Urinary bladder (tissue), 3 donors: ENCODE measurements at regions not wholly inside any gene's neighbourhood (a gene's known extent, or its start where the extent isn't known, plus 50 kb on each side); places are given as distances from the start of the nearest gene placed in this dataset.

Source experiments
- DNase-seq: peaks from one replicate; pipeline ENCODE4 v3.0.0-alpha.2; 2015; ENCODE audit errors: extremely low spot score
- H3K27ac ChIP-seq: one replicate; pipeline ENCODE4 v1.5.1; 2013; ENCODE audit warnings: low read depth, mild to moderate bottlenecking, moderate library complexity
- H3K36me3 ChIP-seq: one replicate; pipeline ENCODE4 v1.6.1; 2013; ENCODE audit warnings: mild to moderate bottlenecking, moderate library complexity; ENCODE audit not compliant: insufficient read depth
- H3K4me1 ChIP-seq: one replicate; pipeline ENCODE4 v1.6.1; 2013; ENCODE audit warnings: mild to moderate bottlenecking, moderate library complexity; ENCODE audit not compliant: insufficient read depth
- H3K4me3 ChIP-seq: one replicate; pipeline ENCODE4 v1.5.1; 2013; ENCODE audit warnings: low read depth, low read length
- WGBS: extraction: QIAGEN DNeasy Blood & Tissue Kit; methylation state at CpG from one replicate; pipeline ENCODE4 v1.1.7; 2013; 5-methylcytosine and 5-hydroxymethylcytosine counted together
- donor health status: healthy with polysubstance abuse.
- donor health status: healthy.

GRCh38 chr4:59994118-59994517, 1206.0 kb upstream of the ADGRL3 start:
- no peak for DNase-seq
- WGBS, result 60% methylated on average over 1 of the region's 1 CpG
- H3K4me1 ChIP-seq, result no peaks in the 10 kb centered on the region

DNA sequence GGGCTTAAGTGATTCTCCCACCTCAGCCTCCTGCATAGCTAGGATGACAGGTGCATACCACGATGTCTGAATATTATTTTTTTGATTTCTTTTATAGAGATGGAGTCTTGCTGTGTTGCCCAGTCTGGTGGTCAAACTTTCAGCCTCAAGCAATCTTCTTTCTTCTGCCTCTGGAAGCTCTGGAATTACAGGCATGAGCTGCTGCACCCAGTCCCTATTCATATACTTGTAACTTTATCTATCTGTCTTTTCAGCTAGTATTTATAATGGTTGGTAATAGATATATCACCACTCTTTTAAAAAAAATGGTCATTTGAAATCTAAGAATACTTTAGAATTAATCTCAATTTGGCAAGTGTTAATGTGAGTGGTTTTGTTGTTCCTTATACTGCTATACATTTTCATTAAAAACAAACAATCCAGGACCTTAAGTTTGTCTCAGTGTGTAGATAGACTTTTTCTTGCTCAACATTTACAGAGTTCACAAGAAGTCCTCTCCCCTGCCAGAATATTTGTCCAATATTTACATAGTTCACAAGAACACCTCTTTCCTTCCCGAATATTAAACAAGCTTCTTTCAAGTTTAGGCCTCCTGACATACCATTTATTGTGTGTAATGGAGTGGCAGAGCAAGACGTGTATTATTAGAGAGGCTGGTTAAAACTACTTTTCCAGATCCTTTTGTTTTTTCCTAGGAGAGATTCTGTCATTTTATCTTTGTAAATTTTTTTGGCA, 1197.4 kb upstream of the ADGRL3 start:
- no peak for DNase-seq
- no peaks in the 10 kb centered on the region for H3K36me3 ChIP-seq
- H3K27ac ChIP-seq, result no peak overlapping the region
- no peak overlapping the region for H3K4me3 ChIP-seq
- H3K4me1 ChIP-seq, result no peaks in the 10 kb centered on the region
- 50% methylated on average over 3 of the region's 3 CpGs for WGBS

More at GRCh38 chr4:59994118-59994517, 1206.0 kb upstream of the ADGRL3 start:
- no peak overlapping the region for H3K4me3 ChIP-seq
- no peak overlapping the region for H3K27ac ChIP-seq
- no peaks in the 10 kb centered on the region for H3K36me3 ChIP-seq

DNA sequence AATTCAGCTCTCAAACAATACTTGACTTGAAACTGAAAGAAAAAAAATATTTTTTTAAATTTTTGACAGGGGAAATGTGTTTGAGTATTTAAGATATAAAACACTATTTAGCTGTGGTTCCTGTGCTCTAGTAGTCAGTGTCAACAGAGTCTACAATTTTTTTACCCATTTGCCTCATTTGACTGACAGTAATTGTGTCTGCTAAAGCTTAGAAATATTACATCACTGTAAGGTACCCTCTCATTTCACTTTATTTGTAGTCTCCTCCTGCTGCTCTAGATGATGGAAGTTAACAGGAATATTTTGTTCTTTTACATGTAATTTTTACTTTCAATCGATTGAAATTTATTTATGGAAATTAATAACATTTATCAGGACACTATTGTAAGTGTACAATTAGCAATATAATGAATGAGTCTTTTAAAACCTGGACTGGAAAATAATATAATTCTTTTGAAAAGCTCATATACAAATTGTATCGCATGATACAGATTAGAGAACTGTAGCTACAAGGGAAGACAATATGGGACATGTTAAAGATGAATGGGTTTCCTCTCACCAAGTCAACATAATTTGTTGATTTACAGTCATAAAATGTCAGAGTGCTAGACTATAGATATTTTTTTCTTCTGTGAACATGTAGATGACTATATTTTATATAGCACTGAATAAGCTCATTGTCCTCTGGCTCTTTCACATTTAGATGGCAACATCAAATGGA, 1186.5 kb upstream of the ADGRL3 start:
- DNase-seq, result no peak
- 93% methylated on average over 2 of the region's 2 CpGs for WGBS

GRCh38 chr4:60016971-60017370, 1183.2 kb upstream of the ADGRL3 start:
- no peak for DNase-seq
- Histone ChIP-seq H3K4me1 (no peaks in the 10 kb centered on the region), H3K36me3 (no peaks in the 10 kb centered on the region), H3K27ac (no peak overlapping the region), H3K4me3 (no peak overlapping the region)
- WGBS, result 59% methylated on average over 1 of the region's 1 CpG

More for the DNA sequence above, 1186.5 kb upstream of the ADGRL3 start:
- Histone ChIP-seq H3K27ac (no peak overlapping the region), H3K36me3 (no peaks in the 10 kb centered on the region), H3K4me3 (no peak overlapping the region), H3K4me1 (no peaks in the 10 kb centered on the region)

GRCh38 chr4:60019180-60019579, 1180.9 kb upstream of the ADGRL3 start:
- Histone ChIP-seq H3K4me1 (no peaks in the 10 kb centered on the region), H3K27ac (no peak overlapping the region), H3K36me3 (no peaks in the 10 kb centered on the region), H3K4me3 (no peak overlapping the region)
- WGBS, result 88% methylated on average over 2 of the region's 2 CpGs
- no peak for DNase-seq

DNA sequence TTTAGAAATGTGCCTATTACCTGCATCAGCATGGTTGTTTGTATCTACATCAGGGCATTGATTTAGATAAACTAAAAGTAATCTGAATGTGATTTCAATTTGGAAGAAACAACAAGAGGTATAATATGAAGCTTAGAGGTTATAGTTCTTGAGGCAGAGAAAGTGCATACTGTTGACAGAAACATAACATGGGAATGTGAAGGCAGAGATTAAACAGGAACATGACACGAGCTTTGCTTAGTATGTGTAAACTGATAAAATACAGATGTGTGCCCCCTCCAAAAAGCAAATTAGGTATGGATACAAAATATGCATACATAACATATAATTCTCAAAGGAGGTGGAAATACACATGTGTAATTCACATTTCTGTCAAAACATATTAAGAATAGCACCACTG, 1180.2 kb upstream of the ADGRL3 start:
- no peaks in the 10 kb centered on the region for H3K36me3 ChIP-seq
- 28% methylated on average over 1 of the region's 1 CpG for WGBS
- DNase-seq, result no peak
- H3K27ac ChIP-seq, result no peak overlapping the region
- H3K4me1 ChIP-seq, result no peaks in the 10 kb centered on the region
- H3K4me3 ChIP-seq, result no peak overlapping the region

DNA sequence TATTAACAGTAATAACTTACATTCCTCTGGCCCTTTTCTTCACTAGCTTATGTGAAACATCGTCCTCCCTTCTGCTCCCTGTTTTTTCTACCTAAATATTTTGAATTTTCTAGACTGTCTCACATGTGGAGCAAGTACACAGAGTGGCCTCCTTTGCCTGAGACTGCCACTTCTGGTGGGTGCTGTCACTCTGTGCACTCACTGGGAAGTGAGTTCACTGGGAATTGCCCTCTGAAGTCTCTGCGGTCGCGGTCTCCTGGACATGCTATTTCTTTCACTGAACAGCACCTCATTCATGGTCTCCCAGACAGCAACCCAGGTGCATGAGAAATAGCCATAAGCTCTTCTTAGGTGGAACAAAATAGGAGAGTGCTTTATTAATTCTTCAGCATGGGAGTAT, 1179.7 kb upstream of the ADGRL3 start:
- no peak overlapping the region for H3K4me3 ChIP-seq
- no peaks in the 10 kb centered on the region for H3K36me3 ChIP-seq
- WGBS, result 60% methylated on average over 4 of the region's 4 CpGs
- no peak for DNase-seq
- H3K27ac ChIP-seq, result no peak overlapping the region
- no peaks in the 10 kb centered on the region for H3K4me1 ChIP-seq

DNA sequence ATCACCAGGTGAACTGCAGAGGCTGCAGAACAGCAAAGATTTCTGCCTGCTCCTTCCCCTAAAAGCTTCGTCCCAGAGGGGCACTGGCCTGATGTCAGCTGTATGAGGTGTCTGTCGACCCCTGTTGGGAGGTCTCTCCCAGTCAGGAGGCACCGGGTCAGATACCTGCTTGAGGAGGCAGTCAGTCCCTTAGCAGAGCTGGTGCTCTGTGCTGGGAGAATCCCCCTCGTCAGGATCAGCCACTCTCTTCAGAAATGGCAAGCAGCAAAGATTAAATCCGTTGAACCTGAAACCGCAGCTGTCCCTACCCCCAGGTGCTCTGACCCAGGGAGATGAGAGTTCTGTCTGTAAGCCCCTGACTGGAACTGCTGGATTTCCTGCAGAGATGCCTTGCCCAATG, 1166.3 kb upstream of the ADGRL3 start:
- no peak overlapping the region for H3K4me3 ChIP-seq
- no peak for DNase-seq
- no peak overlapping the region for H3K27ac ChIP-seq
- no peaks in the 10 kb centered on the region for H3K36me3 ChIP-seq
- WGBS, result 78% methylated on average over 6 of the region's 6 CpGs
- H3K4me1 ChIP-seq, result no peaks in the 10 kb centered on the region

DNA sequence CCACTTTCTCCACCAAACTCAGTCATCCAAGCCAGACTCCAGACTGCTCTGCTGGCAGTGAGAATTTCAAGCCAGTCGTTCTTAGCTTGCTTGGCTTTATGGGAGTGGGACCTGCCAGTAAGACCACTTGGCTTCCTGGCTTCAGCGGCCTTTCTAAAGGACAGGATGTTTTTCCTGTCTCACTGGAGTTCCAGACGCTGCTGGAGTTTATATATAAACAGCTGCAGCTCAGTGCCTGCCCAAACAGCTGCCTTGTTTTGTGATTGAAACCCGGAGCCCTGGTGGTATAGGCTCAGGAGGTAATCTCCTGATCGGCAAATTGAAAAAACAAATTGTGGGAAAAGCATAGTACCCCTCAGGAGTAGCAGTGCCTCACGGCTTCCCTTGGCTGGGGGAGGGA, 1165.8 kb upstream of the ADGRL3 start:
- DNase-seq, result no peak
- no peaks in the 10 kb centered on the region for H3K4me1 ChIP-seq
- no peaks in the 10 kb centered on the region for H3K36me3 ChIP-seq
- H3K27ac ChIP-seq, result no peak overlapping the region
- WGBS, result 19% methylated on average over 6 of the region's 6 CpGs
- no peak overlapping the region for H3K4me3 ChIP-seq

- no peaks in the 10 kb centered on the region for H3K36me3 ChIP-seq
- no peak overlapping the region for H3K27ac ChIP-seq
- H3K4me1 ChIP-seq, result no peaks in the 10 kb centered on the region
- 55% methylated on average over 2 of the region's 2 CpGs for WGBS
- no peak overlapping the region for H3K4me3 ChIP-seq
- no peak for DNase-seq
Measured at GRCh38 chr4:60039908-60040307, 1160.2 kb upstream of the ADGRL3 start.

- no peak for DNase-seq
- Histone ChIP-seq H3K4me1 (no peaks in the 10 kb centered on the region), H3K36me3 (no peaks in the 10 kb centered on the region), H3K27ac (no peak overlapping the region), H3K4me3 (no peak overlapping the region)
- WGBS, result 94% methylated on average over 15 of the region's 15 CpGs
Measured at GRCh38 chr4:60042231-60042652, 1157.9 kb upstream of the ADGRL3 start.

- no peaks in the 10 kb centered on the region for H3K4me1 ChIP-seq
- H3K27ac ChIP-seq, result no peak overlapping the region
- no peak overlapping the region for H3K4me3 ChIP-seq
- H3K36me3 ChIP-seq, result no peaks in the 10 kb centered on the region
- WGBS, result 70% methylated on average over 2 of the region's 2 CpGs
- no peak for DNase-seq
Measured at GRCh38 chr4:60042941-60043340, 1157.2 kb upstream of the ADGRL3 start.

GRCh38 chr4:60078984-60079383, 1121.1 kb upstream of the ADGRL3 start:
- no peaks in the 10 kb centered on the region for H3K4me1 ChIP-seq
- DNase-seq, result no peak
- no peak overlapping the region for H3K27ac ChIP-seq
- no peaks in the 10 kb centered on the region for H3K36me3 ChIP-seq
- H3K4me3 ChIP-seq, result no peak overlapping the region

DNA sequence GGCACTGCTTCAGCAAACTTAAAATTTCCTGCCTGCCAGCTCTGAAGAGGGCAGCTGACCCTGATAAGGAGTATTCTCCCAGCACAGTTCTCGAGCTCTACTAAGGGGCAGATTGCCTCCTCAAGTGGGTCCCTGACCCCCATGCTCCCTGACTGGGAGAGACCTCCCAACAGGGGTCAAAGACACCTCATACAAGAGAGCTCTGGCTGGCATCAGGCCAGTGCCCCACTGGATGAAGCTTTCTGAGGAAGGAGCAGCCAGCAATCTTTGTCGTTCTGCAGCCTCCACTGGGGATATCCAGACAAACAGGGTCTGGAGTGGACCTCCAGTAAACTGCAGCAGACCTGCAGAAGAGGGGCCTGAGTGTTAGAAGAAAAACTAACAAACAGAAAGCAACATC, 1118.3 kb upstream of the ADGRL3 start:
- no peaks in the 10 kb centered on the region for H3K4me1 ChIP-seq
- no peak for DNase-seq
- no peak overlapping the region for H3K4me3 ChIP-seq
- 57% methylated on average over 2 of the region's 2 CpGs for WGBS
- no peaks in the 10 kb centered on the region for H3K36me3 ChIP-seq
- H3K27ac ChIP-seq, result no peak overlapping the region
